ENCODE measurements at regions not wholly inside any gene's neighbourhood (a gene's known extent, or its start where the extent isn't known, plus 50 kb on each side); places are given as distances from the start of the nearest gene placed in this dataset.

DNA sequence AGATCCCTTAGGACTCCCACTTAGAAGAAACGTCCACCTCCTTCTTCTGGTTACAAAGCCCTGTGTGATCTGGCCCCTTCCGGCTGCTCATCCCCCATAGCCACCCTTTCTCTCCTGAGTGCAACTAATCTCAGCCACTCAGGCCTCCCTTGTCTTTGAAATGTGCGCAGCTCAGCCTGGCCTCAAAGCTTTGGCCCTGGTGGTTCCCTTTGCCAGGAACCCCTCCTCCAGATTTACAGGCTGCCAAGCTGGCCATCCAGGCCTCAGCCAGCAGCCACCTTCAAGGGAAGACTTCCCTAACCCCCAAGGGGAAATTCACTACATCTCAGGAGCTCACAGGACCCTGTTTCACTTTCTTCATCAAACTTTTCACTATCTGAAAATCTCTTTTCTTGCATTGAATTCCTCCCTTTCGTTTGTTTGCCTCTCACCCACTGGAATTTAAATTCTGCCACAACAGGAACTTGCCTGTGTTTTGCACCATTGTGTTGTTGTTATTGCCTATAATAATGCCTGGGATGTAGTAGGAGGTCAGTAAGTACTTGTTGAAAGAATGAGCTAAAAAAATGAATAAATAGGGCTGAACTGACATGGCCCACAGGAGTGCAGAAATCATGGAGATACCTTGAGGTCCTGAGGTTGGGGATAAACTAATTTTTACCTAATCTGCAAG, 109.5 kb upstream of the PFN2 start:
- TF ChIP-seq, protein P1, sequence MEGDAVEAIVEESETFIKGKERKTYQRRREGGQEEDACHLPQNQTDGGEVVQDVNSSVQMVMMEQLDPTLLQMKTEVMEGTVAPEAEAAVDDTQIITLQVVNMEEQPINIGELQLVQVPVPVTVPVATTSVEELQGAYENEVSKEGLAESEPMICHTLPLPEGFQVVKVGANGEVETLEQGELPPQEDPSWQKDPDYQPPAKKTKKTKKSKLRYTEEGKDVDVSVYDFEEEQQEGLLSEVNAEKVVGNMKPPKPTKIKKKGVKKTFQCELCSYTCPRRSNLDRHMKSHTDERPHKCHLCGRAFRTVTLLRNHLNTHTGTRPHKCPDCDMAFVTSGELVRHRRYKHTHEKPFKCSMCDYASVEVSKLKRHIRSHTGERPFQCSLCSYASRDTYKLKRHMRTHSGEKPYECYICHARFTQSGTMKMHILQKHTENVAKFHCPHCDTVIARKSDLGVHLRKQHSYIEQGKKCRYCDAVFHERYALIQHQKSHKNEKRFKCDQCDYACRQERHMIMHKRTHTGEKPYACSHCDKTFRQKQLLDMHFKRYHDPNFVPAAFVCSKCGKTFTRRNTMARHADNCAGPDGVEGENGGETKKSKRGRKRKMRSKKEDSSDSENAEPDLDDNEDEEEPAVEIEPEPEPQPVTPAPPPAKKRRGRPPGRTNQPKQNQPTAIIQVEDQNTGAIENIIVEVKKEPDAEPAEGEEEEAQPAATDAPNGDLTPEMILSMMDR (IDR thresholded peaks at IDR 0.05): no peak
- WGBS, 3 donors: 46 to 72% (median 59%) methylated on average over 4 of the region's 4 CpGs

DNA sequence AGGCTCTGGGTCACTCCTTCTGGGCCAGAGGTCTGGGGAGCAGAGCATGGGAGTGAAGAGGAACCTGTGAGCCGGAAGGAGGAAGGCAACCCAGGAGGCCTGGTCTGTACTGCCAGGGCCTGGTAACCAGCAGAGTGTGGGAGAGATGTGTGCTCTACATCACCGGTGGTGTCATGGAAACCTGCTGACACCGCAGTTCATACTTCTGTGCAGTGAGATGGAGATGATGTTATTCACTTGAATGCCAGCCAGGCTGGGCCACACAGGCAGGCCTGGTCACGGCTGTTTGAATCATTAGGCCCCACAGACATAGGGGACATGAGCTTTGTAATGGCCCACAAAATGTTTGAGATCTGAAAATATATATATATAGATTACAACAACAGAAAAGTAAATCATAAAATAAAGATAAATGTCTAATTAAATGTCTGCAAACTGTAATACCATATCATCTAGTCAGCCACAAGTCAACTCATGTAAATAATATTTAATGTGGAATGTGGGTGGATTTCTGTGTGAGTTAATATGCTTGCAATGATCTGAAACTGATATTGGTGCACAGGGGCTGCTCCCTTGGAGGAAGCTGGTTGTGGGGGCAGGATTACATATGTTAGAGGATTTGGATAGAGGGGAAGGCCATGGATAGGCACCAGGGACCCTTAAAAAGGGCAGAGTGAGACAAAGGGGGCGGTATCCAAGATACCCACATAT, 108.5 kb upstream of the PFN2 start:
- Histone ChIP-seq H3K36me3 (ENCODE audit: insufficient read depth in 1 of 2, low read depth in 1 of 2) (no peaks in the 10 kb centered on the region), H3K27ac (peak overlapping the region; percentile 36), H3K4me3 (no peak overlapping the region), H3K27me3 (ENCODE audit: insufficient read depth in 3 of 3, low read length in 2 of 3) (no peaks in the 10 kb centered on the region), H3K9me3 (peaks cover 8% of the 10 kb centered on the region), H3K4me1 (peaks cover 15% of the 10 kb centered on the region)
- peak; percentile 65 to 83 (median 69) for ATAC-seq
- TF ChIP-seq, protein P1 (IDR thresholded peaks at IDR 0.05): no peak
- DNase-seq: no peak
- intact Hi-C loops (cut with DNase I): no loop called here
- 50 to 52% (median 51%) methylated on average over 5 of the region's 5 CpGs for WGBS, 3 donors

More for the DNA sequence above, 109.5 kb upstream of the PFN2 start:
- intact Hi-C loops (cut with DNase I): no loop called here
- ATAC-seq: no peak
- Histone ChIP-seq H3K4me3 (no peak overlapping the region), H3K36me3 (ENCODE audit: insufficient read depth in 1 of 2, low read depth in 1 of 2) (no peaks in the 10 kb centered on the region), H3K27ac (peak overlapping the region; percentile 17), H3K4me1 (peaks cover 15% of the 10 kb centered on the region), H3K27me3 (ENCODE audit: insufficient read depth in 3 of 3, low read length in 2 of 3) (no peaks in the 10 kb centered on the region), H3K9me3 (peaks cover 8% of the 10 kb centered on the region)
- no peak for DNase-seq

DNA sequence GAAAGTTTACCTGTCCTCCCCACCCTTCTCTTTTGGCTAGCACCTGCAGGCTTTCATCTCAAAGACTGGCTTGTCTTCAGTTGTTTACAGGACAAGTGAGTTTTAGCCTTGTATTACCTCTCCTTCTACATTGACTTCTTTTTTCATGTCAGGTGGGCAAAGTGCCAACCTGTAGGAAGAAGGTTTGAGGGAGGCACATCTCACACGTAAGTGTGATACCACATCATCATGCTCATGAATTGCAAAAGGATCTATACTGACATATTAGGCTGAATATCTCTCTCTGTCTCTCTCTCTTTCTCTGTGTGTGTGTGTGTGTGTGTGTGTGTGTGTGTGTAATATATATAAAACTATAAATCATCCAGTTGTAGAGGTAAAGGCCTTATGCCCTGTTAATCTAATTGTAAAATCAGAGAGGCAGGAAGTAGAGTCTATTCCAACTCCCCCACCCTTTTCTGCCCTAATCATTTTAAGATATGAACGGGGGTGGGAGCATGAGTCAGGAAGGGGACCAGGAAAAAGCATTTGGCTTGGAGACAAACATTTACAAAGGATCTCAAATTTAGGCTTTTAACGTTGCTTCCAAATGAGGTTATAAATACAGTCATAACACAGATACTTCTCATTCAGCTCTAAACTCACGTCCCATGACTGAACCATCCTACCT, 107.0 kb upstream of the PFN2 start:
- Histone ChIP-seq H3K36me3 (ENCODE audit: insufficient read depth in 1 of 2, low read depth in 1 of 2) (no peaks in the 10 kb centered on the region), H3K4me1 (peaks cover 11% of the 10 kb centered on the region), H3K27me3 (ENCODE audit: insufficient read depth in 3 of 3, low read length in 2 of 3) (no peaks in the 10 kb centered on the region), H3K4me3 (no peak overlapping the region), H3K27ac (no peak overlapping the region), H3K9me3 (peaks cover 8% of the 10 kb centered on the region)
- TF ChIP-seq, protein P1 (IDR thresholded peaks at IDR 0.05): no peak
- ATAC-seq: no peak
- WGBS, 3 donors: 53 to 57% (median 57%) methylated on average over 4 of the region's 4 CpGs
- DNase-seq: no peak
- intact Hi-C loops (cut with DNase I): no loop called here

DNA sequence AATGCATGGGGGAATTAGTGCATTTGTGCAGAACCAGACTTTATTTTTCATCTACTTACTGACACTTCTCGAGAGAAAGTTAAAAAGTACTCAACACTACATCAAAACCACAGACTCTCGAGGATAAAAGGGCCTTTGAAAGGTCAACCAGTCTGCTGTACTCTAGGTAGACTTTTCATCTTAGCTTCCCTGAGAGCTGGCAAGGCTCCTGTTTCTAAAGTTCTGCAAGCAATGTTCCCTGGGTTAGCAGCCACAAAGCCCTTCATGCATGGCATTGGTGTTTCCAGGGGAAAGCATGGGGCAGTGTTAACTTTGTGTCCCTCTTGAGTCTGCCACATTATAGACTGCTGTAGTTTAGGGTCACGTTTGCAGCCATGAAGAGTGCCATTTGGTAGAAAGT, 106.4 kb upstream of the PFN2 start:
- Histone ChIP-seq H3K9me3 (peaks cover 8% of the 10 kb centered on the region), H3K27ac (no peak overlapping the region), H3K36me3 (ENCODE audit: insufficient read depth in 1 of 2, low read depth in 1 of 2) (no peaks in the 10 kb centered on the region), H3K4me1 (peaks cover 11% of the 10 kb centered on the region), H3K4me3 (no peak overlapping the region), H3K27me3 (ENCODE audit: insufficient read depth in 3 of 3, low read length in 2 of 3) (no peaks in the 10 kb centered on the region)
- WGBS, 3 donors: 79 to 88% (median 86%) methylated on average over 3 of the region's 3 CpGs
- DNase-seq: no peak
- ATAC-seq: no peak
- TF ChIP-seq, protein P1 (IDR thresholded peaks at IDR 0.05): no peak
- intact Hi-C loops (cut with DNase I): no loop called here

Data from psoas muscle (tissue), 7 donors.